Keratinocyte (primary cell): ENCODE measurements at regions not wholly inside any gene's neighbourhood (a gene's known extent, or its start where the extent isn't known, plus 50 kb on each side); places are given as distances from the start of the nearest gene placed in this dataset.

ENCODE experiments used
- DNase-seq: peaks from one replicate; pipeline ENCODE4 v3.0.0-alpha.2; 2011; ENCODE audit warnings: low read depth, missing footprints, low spot score
- FAIRE-seq: peaks from 2 replicates; lab custom pipeline; 2011; peaks lifted over from hg19 to GRCh38; lab: Jason Lieb, UNC
- H2AFZ ChIP-seq: 2 replicates; pipeline ENCODE4 v1.6.0; 2012; ENCODE audit warnings: low read length, control low read depth, inconsistent platforms; ENCODE audit not compliant: control insufficient read depth
- H3K27ac ChIP-seq: 2 replicates; pipeline ENCODE4 v1.5.1; 2011; ENCODE audit warnings: low read length; ENCODE audit not compliant: control insufficient read depth, insufficient read depth
- H3K27me3 ChIP-seq: 3 replicates; pipeline ENCODE4 v1.6.0; 2011; ENCODE audit warnings: low read length; ENCODE audit not compliant: control insufficient read depth, insufficient read depth; ENCODE audit errors: extremely low read depth
- H3K36me3 ChIP-seq, 2 experiments: 2 replicates in 1 of 2; 3 replicates in 1 of 2; pipeline ENCODE4 v1.5.1; 2011; ENCODE audit warnings: low read length in 2 of 2, mild to moderate bottlenecking in 1 of 2; ENCODE audit not compliant: control insufficient read depth in 2 of 2, insufficient read depth in 2 of 2; ENCODE audit errors: extremely low read depth in 1 of 2
- H3K4me1 ChIP-seq: 3 replicates; pipeline ENCODE4 v1.5.1; 2011; ENCODE audit warnings: low read length; ENCODE audit not compliant: control insufficient read depth, insufficient read depth; ENCODE audit errors: extremely low read depth
- H3K4me2 ChIP-seq: 3 replicates; pipeline ENCODE4 v1.6.0; 2011; ENCODE audit warnings: low read depth, low read length; ENCODE audit not compliant: control insufficient read depth, insufficient read depth; ENCODE audit errors: extremely low read depth
- H3K4me3 ChIP-seq, 3 experiments: fragments of 200-600 bp in 1 of 3; sonication (generic) in 1 of 3; 2 replicates in 2 of 3; 3 replicates in 1 of 3; pipeline ENCODE4 v1.5.1; 2011 to 2016; ENCODE audit warnings: low read length in 3 of 3, mild to moderate bottlenecking in 3 of 3, control low read depth in 2 of 3, inconsistent platforms in 1 of 3, low read depth in 1 of 3, mixed read lengths in 1 of 3, mixed run types in 1 of 3, moderate library complexity in 1 of 3; ENCODE audit not compliant: control insufficient read depth in 2 of 3, insufficient read depth in 2 of 3; ENCODE audit errors: extremely low read depth in 1 of 3
- H3K79me2 ChIP-seq: 2 replicates; pipeline ENCODE4 v1.6.0; 2012; ENCODE audit warnings: low read length; ENCODE audit not compliant: control insufficient read depth, insufficient read depth
- H3K9ac ChIP-seq: 3 replicates; pipeline ENCODE4 v1.6.0; 2011; ENCODE audit warnings: low read length; ENCODE audit not compliant: control insufficient read depth, insufficient read depth; ENCODE audit errors: extremely low read depth
- H3K9me1 ChIP-seq: 3 replicates; pipeline ENCODE4 v1.6.0; 2011; ENCODE audit warnings: low read length; ENCODE audit not compliant: control insufficient read depth, insufficient read depth; ENCODE audit errors: extremely low read depth
- H3K9me3 ChIP-seq: 2 replicates; pipeline ENCODE4 v1.5.1; 2012; ENCODE audit warnings: low read depth, low read length; ENCODE audit not compliant: control insufficient read depth
- H4K20me1 ChIP-seq: 3 replicates; pipeline ENCODE4 v1.6.0; 2011; ENCODE audit warnings: low read length; ENCODE audit not compliant: control insufficient read depth, insufficient read depth; ENCODE audit errors: extremely low read depth
- EZH2 ChIP-seq: IDR thresholded peaks from one replicate; pipeline ENCODE4 v1.6.1; 2012; ENCODE audit warnings: inconsistent platforms, mild to moderate bottlenecking, low read length, moderate library complexity
- dilution Hi-C: fragments of 300-500 bp; cut with MboI; formaldehyde crosslinking; loops from one replicate; pipeline ENCODE4 v1.7.0; 2020; ENCODE audit warnings: low sequenced_read_pairs; ENCODE audit not compliant: extremely low pct_ligation_motif_present
- TF ChIP-seq, protein P1 (sequence below), 3 experiments: IDR thresholded peaks in 1 of 3; conservative IDR thresholded peaks in 1 of 3; optimal IDR thresholded peaks in 1 of 3; 2 replicates in 2 of 3; 3 replicates in 1 of 3; pipeline versions ENCODE3 to v1.5.1; 2011; ENCODE audit warnings: low read length in 3 of 3, mild to moderate bottlenecking in 3 of 3, moderate library complexity in 2 of 3, control low read depth in 1 of 3, inconsistent platforms in 1 of 3; ENCODE audit not compliant: insufficient read depth in 2 of 3; ENCODE audit errors: extremely low read depth in 1 of 3

DNA sequence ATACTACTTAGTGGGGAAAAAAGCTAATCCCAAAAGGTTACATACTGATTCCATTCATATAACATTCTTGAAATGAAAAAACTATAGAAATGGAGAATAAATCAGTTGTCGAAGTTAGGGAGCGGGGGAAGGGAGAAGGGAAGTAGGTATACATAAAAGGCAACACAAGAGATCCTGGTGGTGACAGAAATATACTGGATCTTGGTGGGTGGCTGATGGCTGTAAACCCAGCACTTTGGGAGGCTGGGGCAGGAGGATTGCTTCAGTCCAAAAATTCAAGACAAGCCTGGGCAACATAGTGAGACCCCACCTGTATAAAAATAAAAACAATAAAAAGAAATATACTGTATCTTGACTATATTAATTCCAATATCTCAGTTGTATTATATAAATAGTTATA, 105.7 kb upstream of the LGSN start:
- Histone ChIP-seq H4K20me1 (no peaks in the 10 kb centered on the region), H3K79me2 (no peaks in the 10 kb centered on the region), H3K27ac (no peak overlapping the region), H3K9me1 (no peaks in the 10 kb centered on the region), H3K9ac (no peak overlapping the region), H3K4me1 (no peaks in the 10 kb centered on the region), H3K9me3 (no peaks in the 10 kb centered on the region), H3K4me3 (no peak overlapping the region), H3K36me3 (no peaks in the 10 kb centered on the region), H3K4me2 (no peak overlapping the region), H2AFZ (no peak overlapping the region), H3K27me3 (no peaks in the 10 kb centered on the region)
- dilution Hi-C loops = no loop called here
- FAIRE-seq (no peak), DNase-seq (no peak)
- TF ChIP-seq EZH2 = no peak
- TF ChIP-seq, protein P1, sequence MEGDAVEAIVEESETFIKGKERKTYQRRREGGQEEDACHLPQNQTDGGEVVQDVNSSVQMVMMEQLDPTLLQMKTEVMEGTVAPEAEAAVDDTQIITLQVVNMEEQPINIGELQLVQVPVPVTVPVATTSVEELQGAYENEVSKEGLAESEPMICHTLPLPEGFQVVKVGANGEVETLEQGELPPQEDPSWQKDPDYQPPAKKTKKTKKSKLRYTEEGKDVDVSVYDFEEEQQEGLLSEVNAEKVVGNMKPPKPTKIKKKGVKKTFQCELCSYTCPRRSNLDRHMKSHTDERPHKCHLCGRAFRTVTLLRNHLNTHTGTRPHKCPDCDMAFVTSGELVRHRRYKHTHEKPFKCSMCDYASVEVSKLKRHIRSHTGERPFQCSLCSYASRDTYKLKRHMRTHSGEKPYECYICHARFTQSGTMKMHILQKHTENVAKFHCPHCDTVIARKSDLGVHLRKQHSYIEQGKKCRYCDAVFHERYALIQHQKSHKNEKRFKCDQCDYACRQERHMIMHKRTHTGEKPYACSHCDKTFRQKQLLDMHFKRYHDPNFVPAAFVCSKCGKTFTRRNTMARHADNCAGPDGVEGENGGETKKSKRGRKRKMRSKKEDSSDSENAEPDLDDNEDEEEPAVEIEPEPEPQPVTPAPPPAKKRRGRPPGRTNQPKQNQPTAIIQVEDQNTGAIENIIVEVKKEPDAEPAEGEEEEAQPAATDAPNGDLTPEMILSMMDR (optimal IDR thresholded peaks at IDR 0.05 in 1 of 3, IDR thresholded peaks at IDR 0.05 in 1 of 3, conservative IDR thresholded peaks at IDR 0.05 in 1 of 3; ENCODE audit: extremely low read depth in 1 of 3, insufficient read depth in 2 of 3, low read length in 3 of 3) = no peak

DNA sequence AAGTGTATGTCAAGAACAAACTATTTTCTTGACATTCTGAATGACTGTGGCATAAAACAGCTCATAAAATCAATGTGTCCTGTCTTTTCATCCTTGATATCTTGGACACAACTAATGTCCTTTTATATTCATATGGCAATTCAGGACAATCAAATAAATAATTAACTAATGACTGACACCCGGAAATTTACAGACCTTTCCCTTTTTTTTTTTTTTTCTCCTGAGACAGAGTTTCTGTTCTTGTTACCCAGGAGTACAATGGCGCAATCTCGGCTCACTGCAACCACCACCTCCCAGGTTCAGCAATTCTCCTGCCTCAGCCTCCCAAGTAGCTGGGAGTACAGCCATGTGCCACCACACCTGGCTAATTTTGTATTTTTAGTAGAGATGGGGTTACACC, 107.1 kb upstream of the LGSN start:
- H3K4me2 ChIP-seq = no peak overlapping the region
- H3K79me2 ChIP-seq = no peaks in the 10 kb centered on the region
- H3K9ac ChIP-seq = no peak overlapping the region
- TF ChIP-seq, protein P1 (optimal IDR thresholded peaks at IDR 0.05 in 1 of 3, IDR thresholded peaks at IDR 0.05 in 1 of 3, conservative IDR thresholded peaks at IDR 0.05 in 1 of 3; ENCODE audit: extremely low read depth in 1 of 3, insufficient read depth in 2 of 3, low read length in 3 of 3) = no peak
- TF ChIP-seq EZH2 = no peak
- dilution Hi-C loops = no loop called here
- H2AFZ ChIP-seq = no peak overlapping the region
- H3K4me1 ChIP-seq = no peaks in the 10 kb centered on the region
- no peaks in the 10 kb centered on the region for H4K20me1 ChIP-seq
- H3K27me3 ChIP-seq = no peaks in the 10 kb centered on the region
- H3K9me1 ChIP-seq = no peaks in the 10 kb centered on the region
- no peak overlapping the region for H3K4me3 ChIP-seq
- H3K36me3 ChIP-seq = no peaks in the 10 kb centered on the region
- H3K27ac ChIP-seq = no peak overlapping the region
- FAIRE-seq (no peak), DNase-seq (no peak)
- H3K9me3 ChIP-seq = no peaks in the 10 kb centered on the region
